ENCODE measurements at regions not wholly inside any gene's neighbourhood (a gene's known extent, or its start where the extent isn't known, plus 50 kb on each side); places are given as distances from the start of the nearest gene placed in this dataset.
A peak's percentile ranks its signal among the peaks of the same experiment; 100 is the strongest.

DNA sequence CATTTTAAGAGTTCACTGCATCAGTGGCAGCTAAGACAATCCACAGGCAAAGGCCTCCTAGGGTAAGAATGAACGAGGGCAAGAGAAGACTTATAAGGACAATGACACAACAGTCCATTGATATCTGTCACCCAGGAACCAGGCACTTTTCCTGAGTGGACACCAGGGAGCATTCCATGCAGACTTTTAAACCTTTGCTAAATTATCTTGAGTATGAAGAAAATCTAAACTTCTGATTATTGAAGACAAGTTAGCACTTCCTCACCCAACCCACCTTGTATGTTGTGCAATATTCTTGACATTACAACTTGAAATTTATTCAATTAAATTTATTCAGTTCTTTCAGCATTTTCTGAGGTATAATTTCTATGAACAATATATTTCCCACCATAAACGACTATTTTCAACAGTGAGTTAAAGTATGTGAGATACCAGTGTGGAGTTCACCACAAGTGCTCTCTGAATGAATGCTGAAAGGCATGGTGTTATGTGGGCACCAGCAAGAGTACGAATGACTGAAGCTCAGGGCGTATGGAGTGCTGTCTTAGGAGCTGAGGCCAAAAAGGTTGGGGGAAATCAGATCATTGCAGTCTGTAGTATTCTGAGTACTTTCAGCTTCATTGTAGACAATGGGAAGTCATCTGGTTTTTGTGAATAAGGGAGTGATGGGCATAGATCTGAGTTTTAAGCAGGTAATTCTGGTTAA lies 124.3 kb upstream of the LMNTD1 start:
- DNase-seq (ENCODE audit: low spot score), result no peak
- Histone ChIP-seq H3K36me3 (ENCODE audit: control insufficient read depth in 4 of 4, insufficient read depth in 3 of 4, low read depth in 1 of 4, low read length in 3 of 4) (no peaks in the 10 kb centered on the region), H3K9me3 (ENCODE audit: control insufficient read depth in 4 of 4, low read length in 3 of 4) (no peaks in the 10 kb centered on the region), H3K27me3 (ENCODE audit: control insufficient read depth in 4 of 4, insufficient read depth in 4 of 4, low read length in 3 of 4) (peaks cover 0 to 3% (median 0%) of the 10 kb centered on the region in 4 donors), H3K4me3 (ENCODE audit: low read depth in 1 of 3, low read length in 3 of 3) (no peak overlapping the region), H3K4me1 (ENCODE audit: control insufficient read depth in 4 of 4, insufficient read depth in 4 of 4, low read length in 3 of 4) (no peaks in the 10 kb centered on the region), H3K27ac (ENCODE audit: low read depth in 1 of 2, low read length in 2 of 2) (no peak overlapping the region), H3K9ac (ENCODE audit: low read depth in 1 of 2, low read length in 2 of 2) (no peak overlapping the region)
- 67% methylated on average over 4 of the region's 4 CpGs for WGBS
- TF ChIP-seq FOXA1 (IDR thresholded peaks at IDR 0.05), result no peak
- TF ChIP-seq NR2F2 (IDR thresholded peaks at IDR 0.05), result no peak
- TF ChIP-seq RAD21 (IDR thresholded peaks at IDR 0.05), result peak in 1 of 2 donors; percentile 49
- TF ChIP-seq, protein P1, sequence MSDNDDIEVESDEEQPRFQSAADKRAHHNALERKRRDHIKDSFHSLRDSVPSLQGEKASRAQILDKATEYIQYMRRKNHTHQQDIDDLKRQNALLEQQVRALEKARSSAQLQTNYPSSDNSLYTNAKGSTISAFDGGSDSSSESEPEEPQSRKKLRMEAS (IDR thresholded peaks at IDR 0.05), result no peak
- TF ChIP-seq, protein P2, sequence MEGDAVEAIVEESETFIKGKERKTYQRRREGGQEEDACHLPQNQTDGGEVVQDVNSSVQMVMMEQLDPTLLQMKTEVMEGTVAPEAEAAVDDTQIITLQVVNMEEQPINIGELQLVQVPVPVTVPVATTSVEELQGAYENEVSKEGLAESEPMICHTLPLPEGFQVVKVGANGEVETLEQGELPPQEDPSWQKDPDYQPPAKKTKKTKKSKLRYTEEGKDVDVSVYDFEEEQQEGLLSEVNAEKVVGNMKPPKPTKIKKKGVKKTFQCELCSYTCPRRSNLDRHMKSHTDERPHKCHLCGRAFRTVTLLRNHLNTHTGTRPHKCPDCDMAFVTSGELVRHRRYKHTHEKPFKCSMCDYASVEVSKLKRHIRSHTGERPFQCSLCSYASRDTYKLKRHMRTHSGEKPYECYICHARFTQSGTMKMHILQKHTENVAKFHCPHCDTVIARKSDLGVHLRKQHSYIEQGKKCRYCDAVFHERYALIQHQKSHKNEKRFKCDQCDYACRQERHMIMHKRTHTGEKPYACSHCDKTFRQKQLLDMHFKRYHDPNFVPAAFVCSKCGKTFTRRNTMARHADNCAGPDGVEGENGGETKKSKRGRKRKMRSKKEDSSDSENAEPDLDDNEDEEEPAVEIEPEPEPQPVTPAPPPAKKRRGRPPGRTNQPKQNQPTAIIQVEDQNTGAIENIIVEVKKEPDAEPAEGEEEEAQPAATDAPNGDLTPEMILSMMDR (IDR thresholded peaks at IDR 0.05; ENCODE audit: low read depth, low read length, missing input control), result no peak

DNA sequence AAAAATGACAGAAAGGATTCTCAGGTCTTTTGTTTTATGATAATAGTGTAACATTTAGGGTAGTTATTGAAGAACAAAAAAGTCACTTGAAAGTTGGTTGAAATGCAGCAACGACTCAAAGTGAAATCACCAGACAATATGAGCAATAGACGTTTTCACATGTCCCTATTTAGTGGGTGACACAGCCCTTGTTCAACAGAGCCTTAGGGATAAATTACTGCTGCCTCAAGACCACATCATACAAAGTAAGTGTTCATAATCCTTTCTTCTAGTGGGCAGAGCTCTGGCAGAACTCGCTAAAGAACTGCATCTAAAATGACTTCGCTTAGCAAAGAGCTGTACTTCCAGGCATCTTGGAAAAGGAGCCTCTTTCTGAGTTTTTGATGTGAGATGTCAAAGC lies 128.5 kb upstream of the LMNTD1 start:
- Histone ChIP-seq H3K36me3 (ENCODE audit: control insufficient read depth in 4 of 4, insufficient read depth in 3 of 4, low read depth in 1 of 4, low read length in 3 of 4) (no peaks in the 10 kb centered on the region), H3K9ac (ENCODE audit: low read depth in 1 of 2, low read length in 2 of 2) (no peak overlapping the region), H3K27me3 (ENCODE audit: control insufficient read depth in 4 of 4, insufficient read depth in 4 of 4, low read length in 3 of 4) (peaks cover 0 to 3% (median 0%) of the 10 kb centered on the region in 4 donors), H3K27ac (ENCODE audit: low read depth in 1 of 2, low read length in 2 of 2) (no peak overlapping the region), H3K9me3 (ENCODE audit: control insufficient read depth in 4 of 4, low read length in 3 of 4) (no peaks in the 10 kb centered on the region), H3K4me1 (ENCODE audit: control insufficient read depth in 4 of 4, insufficient read depth in 4 of 4, low read length in 3 of 4) (no peaks in the 10 kb centered on the region), H3K4me3 (ENCODE audit: low read depth in 1 of 3, low read length in 3 of 3) (no peak overlapping the region)
- DNase-seq (ENCODE audit: low spot score), result no peak
- WGBS, result 84% methylated on average over 4 of the region's 4 CpGs
- TF ChIP-seq, protein P1 (IDR thresholded peaks at IDR 0.05), result no peak
- TF ChIP-seq SP1 (IDR thresholded peaks at IDR 0.05), result no peak
- TF ChIP-seq FOXA1 (IDR thresholded peaks at IDR 0.05), result no peak

DNA sequence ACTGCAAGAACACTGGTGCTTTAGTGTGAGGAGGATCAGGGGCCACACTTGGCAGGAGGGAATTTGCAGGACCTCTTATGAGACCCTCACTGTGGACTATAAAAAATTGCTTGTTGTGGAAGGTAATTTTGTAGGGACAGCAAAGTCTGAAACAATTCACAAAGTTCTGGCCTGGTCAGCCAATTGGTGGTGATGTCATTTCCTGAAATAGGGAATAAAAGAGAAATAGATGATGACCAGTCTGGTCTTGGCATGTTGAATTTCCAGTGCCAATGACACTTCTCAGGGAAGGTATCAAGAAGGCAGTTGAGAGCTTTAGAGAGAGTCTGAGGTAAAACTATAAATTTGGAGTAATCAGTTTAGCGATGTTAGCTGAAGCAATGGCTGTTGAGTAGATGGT lies 129.3 kb upstream of the LMNTD1 start:
- TF ChIP-seq JUND (IDR thresholded peaks at IDR 0.05) (no peak), EGR1 (IDR thresholded peaks at IDR 0.05; ENCODE audit: low read depth in 2 of 2) (no peak), YY1 (IDR thresholded peaks at IDR 0.05) (no peak), TAF1 (conservative IDR thresholded peaks at IDR 0.05) (no peak), HNF4G (IDR thresholded peaks at IDR 0.05) (no peak), SP1 (IDR thresholded peaks at IDR 0.05) (no peak), GABPA (IDR thresholded peaks at IDR 0.05 in 1 of 2, conservative IDR thresholded peaks at IDR 0.05 in 1 of 2) (no peak), FOXA2 (IDR thresholded peaks at IDR 0.05) (no peak)
- TF ChIP-seq, protein P3, sequence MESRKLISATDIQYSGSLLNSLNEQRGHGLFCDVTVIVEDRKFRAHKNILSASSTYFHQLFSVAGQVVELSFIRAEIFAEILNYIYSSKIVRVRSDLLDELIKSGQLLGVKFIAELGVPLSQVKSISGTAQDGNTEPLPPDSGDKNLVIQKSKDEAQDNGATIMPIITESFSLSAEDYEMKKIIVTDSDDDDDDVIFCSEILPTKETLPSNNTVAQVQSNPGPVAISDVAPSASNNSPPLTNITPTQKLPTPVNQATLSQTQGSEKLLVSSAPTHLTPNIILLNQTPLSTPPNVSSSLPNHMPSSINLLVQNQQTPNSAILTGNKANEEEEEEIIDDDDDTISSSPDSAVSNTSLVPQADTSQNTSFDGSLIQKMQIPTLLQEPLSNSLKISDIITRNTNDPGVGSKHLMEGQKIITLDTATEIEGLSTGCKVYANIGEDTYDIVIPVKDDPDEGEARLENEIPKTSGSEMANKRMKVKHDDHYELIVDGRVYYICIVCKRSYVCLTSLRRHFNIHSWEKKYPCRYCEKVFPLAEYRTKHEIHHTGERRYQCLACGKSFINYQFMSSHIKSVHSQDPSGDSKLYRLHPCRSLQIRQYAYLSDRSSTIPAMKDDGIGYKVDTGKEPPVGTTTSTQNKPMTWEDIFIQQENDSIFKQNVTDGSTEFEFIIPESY (IDR thresholded peaks at IDR 0.05), result no peak
- TF ChIP-seq, protein P2 (IDR thresholded peaks at IDR 0.05; ENCODE audit: low read depth, low read length, missing input control), result no peak
- Histone ChIP-seq H3K36me3 (ENCODE audit: control insufficient read depth in 4 of 4, insufficient read depth in 3 of 4, low read depth in 1 of 4, low read length in 3 of 4) (no peaks in the 10 kb centered on the region), H3K27ac (ENCODE audit: low read depth in 1 of 2, low read length in 2 of 2) (no peak overlapping the region), H3K9me3 (ENCODE audit: control insufficient read depth in 4 of 4, low read length in 3 of 4) (no peaks in the 10 kb centered on the region), H3K27me3 (ENCODE audit: control insufficient read depth in 4 of 4, insufficient read depth in 4 of 4, low read length in 3 of 4) (peaks cover 0 to 3% (median 0%) of the 10 kb centered on the region in 4 donors), H3K4me1 (ENCODE audit: control insufficient read depth in 4 of 4, insufficient read depth in 4 of 4, low read length in 3 of 4) (no peaks in the 10 kb centered on the region), H3K4me3 (ENCODE audit: low read depth in 1 of 3, low read length in 3 of 3) (no peak overlapping the region), H3K9ac (ENCODE audit: low read depth in 1 of 2, low read length in 2 of 2) (no peak overlapping the region)
- DNase-seq (ENCODE audit: low spot score), result no peak
- WGBS, result 96% methylated on average over 1 of the region's 1 CpG

Data from liver (tissue), 8 donors.